HEK293 (cell line): ENCODE measurements at regions not wholly inside any gene's neighbourhood (a gene's known extent, or its start where the extent isn't known, plus 50 kb on each side); places are given as distances from the start of the nearest gene placed in this dataset.

ENCODE experiments used
- ATF2 ChIP-seq: fragments of 450-650 bp; formaldehyde crosslinking; IDR thresholded peaks from 2 replicates; pipeline ENCODE4 v1.5.1; 2016; ENCODE audit warnings: missing biosample characterization, missing genetic modification characterization, low read depth
- BCL11A ChIP-seq: fragments of 450-650 bp; formaldehyde crosslinking; IDR thresholded peaks from 2 replicates; pipeline ENCODE4 v1.5.1; 2016; ENCODE audit warnings: low read depth, missing biosample characterization, missing genetic modification characterization
- YY1 ChIP-seq: fragments of 450-650 bp; formaldehyde crosslinking; IDR thresholded peaks from 2 replicates; pipeline ENCODE4 v1.5.1; 2018; ENCODE audit warnings: missing biosample characterization, missing genetic modification characterization
- ZBTB8A ChIP-seq: fragments of 450-650 bp; formaldehyde crosslinking; IDR thresholded peaks from 2 replicates; pipeline ENCODE4 v1.5.1; 2016; ENCODE audit warnings: missing biosample characterization, missing genetic modification characterization
- ZFP37 ChIP-seq: fragments of 450-650 bp; formaldehyde crosslinking; IDR thresholded peaks from 2 replicates; pipeline ENCODE4 v1.5.1; 2016; ENCODE audit warnings: missing biosample characterization, missing genetic modification characterization
- ZNF221 ChIP-seq: fragments of 450-650 bp; formaldehyde crosslinking; IDR thresholded peaks from 2 replicates; pipeline ENCODE4 v1.5.1; 2017; ENCODE audit warnings: missing biosample characterization, missing genetic modification characterization, borderline replicate concordance
- ZNF24 ChIP-seq: fragments of 450-650 bp; formaldehyde crosslinking; IDR thresholded peaks from 2 replicates; pipeline ENCODE4 v1.5.1; 2016; ENCODE audit warnings: missing biosample characterization, missing genetic modification characterization
- ZNF248 ChIP-seq: fragments of 450-650 bp; formaldehyde crosslinking; IDR thresholded peaks from 2 replicates; pipeline ENCODE4 v1.5.1; 2017; ENCODE audit warnings: missing biosample characterization, missing genetic modification characterization
- ZNF354C ChIP-seq: fragments of 450-650 bp; formaldehyde crosslinking; IDR thresholded peaks from 2 replicates; pipeline ENCODE4 v1.5.1; 2016; ENCODE audit warnings: missing biosample characterization, missing genetic modification characterization, low read depth, borderline replicate concordance
- ZNF513 ChIP-seq: fragments of 450-650 bp; IDR thresholded peaks from 2 replicates; pipeline ENCODE4 v1.5.1; 2018; ENCODE audit warnings: missing biosample characterization, missing genetic modification characterization
- ZNF558 ChIP-seq: fragments of 450-650 bp; formaldehyde crosslinking; IDR thresholded peaks from 2 replicates; pipeline ENCODE4 v1.5.1; 2016; ENCODE audit warnings: missing biosample characterization, missing genetic modification characterization
- ZSCAN30 ChIP-seq: fragments of 450-650 bp; IDR thresholded peaks from 2 replicates; pipeline ENCODE4 v1.5.1; 2018; ENCODE audit warnings: missing biosample characterization, mild to moderate bottlenecking, missing genetic modification characterization, moderate library complexity
- TF ChIP-seq, protein P1 (sequence below): fragments of 450-650 bp; formaldehyde crosslinking; IDR thresholded peaks from 2 replicates; pipeline ENCODE4 v1.5.1; 2016; ENCODE audit warnings: missing biosample characterization, missing genetic modification characterization
- TF ChIP-seq, protein P2 (sequence below): fragments of 450-650 bp; formaldehyde crosslinking; IDR thresholded peaks from 2 replicates; pipeline ENCODE4 v1.5.1; 2016; ENCODE audit warnings: missing biosample characterization, missing genetic modification characterization

DNA sequence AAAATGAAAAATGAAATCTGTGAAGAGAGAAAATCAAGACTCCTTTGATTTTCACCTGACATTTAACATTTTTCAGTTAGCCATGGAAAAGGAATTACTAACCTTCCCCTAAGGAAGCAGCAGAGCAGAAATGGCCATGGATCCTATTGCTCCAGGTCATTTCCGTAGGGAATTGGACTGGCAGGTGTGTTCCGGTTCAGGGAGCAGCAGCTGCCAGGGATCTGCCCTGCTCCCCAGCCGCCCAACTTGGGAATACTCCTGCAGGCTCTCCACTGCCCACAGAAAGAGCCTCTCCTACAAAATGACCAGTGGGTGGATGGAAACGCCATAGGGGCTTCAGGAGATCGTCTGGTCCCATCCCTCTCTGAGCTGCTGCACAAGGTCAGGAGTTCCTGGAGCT lies 86.0 kb upstream of the MAPK4 start:
- TF ChIP-seq ZNF558 (tag by site-specific recombination) (no peak), ZNF513 (tag by site-specific recombination) (no peak), BCL11A (tag by site-specific recombination) (no peak), ZBTB8A (tag by site-specific recombination) (no peak), ZNF221 (tag by site-specific recombination) (no peak), ATF2 (no peak), ZSCAN30 (no peak), ZFP37 (tag by site-specific recombination) (no peak), ZNF354C (tag by site-specific recombination) (no peak), ZNF248 (tag by site-specific recombination) (no peak), YY1 (tag by site-specific recombination) (no peak), ZNF24 (tag by site-specific recombination) (no peak)
- TF ChIP-seq, protein P1, sequence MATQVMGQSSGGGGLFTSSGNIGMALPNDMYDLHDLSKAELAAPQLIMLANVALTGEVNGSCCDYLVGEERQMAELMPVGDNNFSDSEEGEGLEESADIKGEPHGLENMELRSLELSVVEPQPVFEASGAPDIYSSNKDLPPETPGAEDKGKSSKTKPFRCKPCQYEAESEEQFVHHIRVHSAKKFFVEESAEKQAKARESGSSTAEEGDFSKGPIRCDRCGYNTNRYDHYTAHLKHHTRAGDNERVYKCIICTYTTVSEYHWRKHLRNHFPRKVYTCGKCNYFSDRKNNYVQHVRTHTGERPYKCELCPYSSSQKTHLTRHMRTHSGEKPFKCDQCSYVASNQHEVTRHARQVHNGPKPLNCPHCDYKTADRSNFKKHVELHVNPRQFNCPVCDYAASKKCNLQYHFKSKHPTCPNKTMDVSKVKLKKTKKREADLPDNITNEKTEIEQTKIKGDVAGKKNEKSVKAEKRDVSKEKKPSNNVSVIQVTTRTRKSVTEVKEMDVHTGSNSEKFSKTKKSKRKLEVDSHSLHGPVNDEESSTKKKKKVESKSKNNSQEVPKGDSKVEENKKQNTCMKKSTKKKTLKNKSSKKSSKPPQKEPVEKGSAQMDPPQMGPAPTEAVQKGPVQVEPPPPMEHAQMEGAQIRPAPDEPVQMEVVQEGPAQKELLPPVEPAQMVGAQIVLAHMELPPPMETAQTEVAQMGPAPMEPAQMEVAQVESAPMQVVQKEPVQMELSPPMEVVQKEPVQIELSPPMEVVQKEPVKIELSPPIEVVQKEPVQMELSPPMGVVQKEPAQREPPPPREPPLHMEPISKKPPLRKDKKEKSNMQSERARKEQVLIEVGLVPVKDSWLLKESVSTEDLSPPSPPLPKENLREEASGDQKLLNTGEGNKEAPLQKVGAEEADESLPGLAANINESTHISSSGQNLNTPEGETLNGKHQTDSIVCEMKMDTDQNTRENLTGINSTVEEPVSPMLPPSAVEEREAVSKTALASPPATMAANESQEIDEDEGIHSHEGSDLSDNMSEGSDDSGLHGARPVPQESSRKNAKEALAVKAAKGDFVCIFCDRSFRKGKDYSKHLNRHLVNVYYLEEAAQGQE (tag by site-specific recombination): no peak
- TF ChIP-seq, protein P2, sequence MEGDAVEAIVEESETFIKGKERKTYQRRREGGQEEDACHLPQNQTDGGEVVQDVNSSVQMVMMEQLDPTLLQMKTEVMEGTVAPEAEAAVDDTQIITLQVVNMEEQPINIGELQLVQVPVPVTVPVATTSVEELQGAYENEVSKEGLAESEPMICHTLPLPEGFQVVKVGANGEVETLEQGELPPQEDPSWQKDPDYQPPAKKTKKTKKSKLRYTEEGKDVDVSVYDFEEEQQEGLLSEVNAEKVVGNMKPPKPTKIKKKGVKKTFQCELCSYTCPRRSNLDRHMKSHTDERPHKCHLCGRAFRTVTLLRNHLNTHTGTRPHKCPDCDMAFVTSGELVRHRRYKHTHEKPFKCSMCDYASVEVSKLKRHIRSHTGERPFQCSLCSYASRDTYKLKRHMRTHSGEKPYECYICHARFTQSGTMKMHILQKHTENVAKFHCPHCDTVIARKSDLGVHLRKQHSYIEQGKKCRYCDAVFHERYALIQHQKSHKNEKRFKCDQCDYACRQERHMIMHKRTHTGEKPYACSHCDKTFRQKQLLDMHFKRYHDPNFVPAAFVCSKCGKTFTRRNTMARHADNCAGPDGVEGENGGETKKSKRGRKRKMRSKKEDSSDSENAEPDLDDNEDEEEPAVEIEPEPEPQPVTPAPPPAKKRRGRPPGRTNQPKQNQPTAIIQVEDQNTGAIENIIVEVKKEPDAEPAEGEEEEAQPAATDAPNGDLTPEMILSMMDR: no peak
